Left lung (tissue), 4 donors: ENCODE measurements at regions not wholly inside any gene's neighbourhood (a gene's known extent, or its start where the extent isn't known, plus 50 kb on each side); places are given as distances from the start of the nearest gene placed in this dataset.
A peak's percentile ranks its signal among the peaks of the same experiment; 100 is the strongest.
"Not testable (repeated sequence)": the region's sequence is repeated elsewhere in the genome, so short reads cannot be mapped to it uniquely, and the experiment has no call there.

Experiments used
- ATAC-seq: fragments of 200-7000 bp; cut with Tn5 transposase; one replicate; pipeline ENCODE4 v1.9.1; 2020; ENCODE audit warnings: moderate library complexity
- DNase-seq, 4 donors: peaks; one replicate each; pipeline ENCODE4 v3.0.0-alpha.2; 2013 to 2020
- H3K27ac ChIP-seq, 2 donors: fragments of 200-600 bp; sonication (generic) in 1 of 2; one replicate each; pipeline versions ENCODE4 v1.5.0 to v1.8.0; 2020 to 2021
- H3K27me3 ChIP-seq, 2 donors: fragments of 200-600 bp; sonication (generic) in 1 of 2; one replicate each; pipeline versions ENCODE4 v1.5.0 to v1.8.0; 2020 to 2021
- H3K36me3 ChIP-seq, 2 donors: fragments of 200-600 bp; sonication (generic) in 1 of 2; one replicate each; pipeline versions ENCODE4 v1.5.0 to v1.8.0; 2020 to 2021
- H3K4me1 ChIP-seq, 2 donors: fragments of 200-600 bp; one replicate each; pipeline ENCODE4 v1.8.0; 2021
- H3K4me3 ChIP-seq, 2 donors: fragments of 200-600 bp; sonication (generic) in 1 of 2; one replicate each; pipeline versions ENCODE4 v1.5.0 to v1.8.0; 2020 to 2021; ENCODE audit warnings: mild to moderate bottlenecking in 1 of 2
- H3K9me3 ChIP-seq, 2 donors: fragments of 200-600 bp; sonication (generic) in 1 of 2; one replicate each; pipeline versions ENCODE4 v1.5.0 to v1.8.0; 2020 to 2021
- CTCF ChIP-seq, 2 donors: fragments of 200-600 bp; sonication (generic) in 1 of 2; IDR thresholded peaks; one replicate each; pipeline versions ENCODE4 v1.5.0 to v1.8.0; 2021; ENCODE audit warnings: antibody characterized with exemption in 2 of 2
- intact Hi-C, 2 donors: fragments of 100-400 bp; cut with DNase I; formaldehyde crosslinking; loops; one replicate each; pipeline versions ENCODE4 v1.11.2 to v1.14.2; 2022
- donor health status: DM: no; HTN: yes; CAD: no.
- donor health status: DM: no; HTN: no; CAD: no.

- no peaks in the 10 kb centered on the region for H3K36me3 ChIP-seq
- H3K9me3 ChIP-seq, result no peaks in the 10 kb centered on the region
- no peaks in the 10 kb centered on the region for H3K27me3 ChIP-seq
- no peak for DNase-seq
- H3K27ac ChIP-seq, result no peak overlapping the region
- ATAC-seq, result no peak
- intact Hi-C loops, result no loop called here
- H3K4me3 ChIP-seq, result no peak overlapping the region
- no peak for TF ChIP-seq CTCF (IDR thresholded peaks at IDR 0.05)
- H3K4me1 ChIP-seq, result no peaks in the 10 kb centered on the region
Observed at GRCh38 chr9:21533597-21533996, 51.5 kb upstream of the IFNE start.

GRCh38 chr9:21535396-21535795 is 53.3 kb upstream of the IFNE start:
- no peak for TF ChIP-seq CTCF (IDR thresholded peaks at IDR 0.05)
- Histone ChIP-seq H3K4me1 (no peaks in the 10 kb centered on the region), H3K27me3 (no peaks in the 10 kb centered on the region), H3K27ac (no peak overlapping the region), H3K9me3 (no peaks in the 10 kb centered on the region), H3K36me3 (no peaks in the 10 kb centered on the region), H3K4me3 (no peak overlapping the region)
- ATAC-seq (no peak), DNase-seq (no peak)
- intact Hi-C loops, result no loop called here

- peaks cover 0 to 17% of the 10 kb centered on the region in 2 donors for H3K27me3 ChIP-seq
- H3K9me3 ChIP-seq, result no peaks in the 10 kb centered on the region
- intact Hi-C loops, result no loop called here
- no peak for ATAC-seq
- H3K36me3 ChIP-seq, result no peaks in the 10 kb centered on the region
- DNase-seq, result no peak
- no peaks in the 10 kb centered on the region for H3K4me1 ChIP-seq
- H3K27ac ChIP-seq, result no peak overlapping the region
- H3K4me3 ChIP-seq, result no peak overlapping the region
- TF ChIP-seq CTCF (IDR thresholded peaks at IDR 0.05), result no peak
Observed at GRCh38 chr9:21542787-21543186, 60.7 kb upstream of the IFNE start.

GRCh38 chr9:21543187-21543586 is 61.1 kb upstream of the IFNE start:
- Histone ChIP-seq H3K4me1 (no peaks in the 10 kb centered on the region), H3K27me3 (peaks cover 4 to 21% of the 10 kb centered on the region in 2 donors), H3K4me3 (no peak overlapping the region), H3K27ac (no peak overlapping the region), H3K36me3 (no peaks in the 10 kb centered on the region), H3K9me3 (no peaks in the 10 kb centered on the region)
- no peak for DNase-seq
- no peak for TF ChIP-seq CTCF (IDR thresholded peaks at IDR 0.05)
- intact Hi-C loops, result no loop called here
- no peak for ATAC-seq

- DNase-seq, H3K27ac ChIP-seq, ATAC-seq, H3K9me3 ChIP-seq, H3K36me3 ChIP-seq, H3K4me3 ChIP-seq, intact Hi-C loops, H3K4me1 ChIP-seq: not testable (repeated sequence)
- peaks cover 6 to 25% of the 10 kb centered on the region in 2 donors for H3K27me3 ChIP-seq
Observed at GRCh38 chr9:21543816-21544215, 61.7 kb upstream of the IFNE start.

- intact Hi-C loops, result no loop called here
Observed at GRCh38 chr9:21546949-21547348, 64.8 kb upstream of the IFNE start.

More at GRCh38 chr9:21546949-21547348, 64.8 kb upstream of the IFNE start:
- H3K4me3 ChIP-seq, result no peak overlapping the region
- H3K27ac ChIP-seq, result no peak overlapping the region
- H3K36me3 ChIP-seq, result no peaks in the 10 kb centered on the region
- no peak for TF ChIP-seq CTCF (IDR thresholded peaks at IDR 0.05)
- DNase-seq (peak in 1 of 4 donors; percentile 9), ATAC-seq (no peak)
- H3K9me3 ChIP-seq, result no peaks in the 10 kb centered on the region
- H3K4me1 ChIP-seq, result no peaks in the 10 kb centered on the region
- peaks cover 9 to 34% of the 10 kb centered on the region in 2 donors for H3K27me3 ChIP-seq
